ENCODE measurements at regions not wholly inside any gene's neighbourhood (a gene's known extent, or its start where the extent isn't known, plus 50 kb on each side); places are given as distances from the start of the nearest gene placed in this dataset.

GRCh38 chr14:49159081-49159480 is 427.1 kb downstream of the RPS29 start:
- TF ChIP-seq EP300 (IDR thresholded peaks at IDR 0.05), result no peak
- TF ChIP-seq POLR2A (IDR thresholded peaks at IDR 0.05), result no peak

All from ovary (tissue), 1 donor.